Panc1 (cell line): ENCODE measurements at regions not wholly inside any gene's neighbourhood (a gene's known extent, or its start where the extent isn't known, plus 50 kb on each side); places are given as distances from the start of the nearest gene placed in this dataset.

Experiments
- ATAC-seq: fragments of 200-7000 bp; cut with Tn5 transposase; 2 replicates; pipeline ENCODE4 v1.9.1; 2020; ENCODE audit warnings: mild to moderate bottlenecking, moderate library complexity
- BruUV-seq: library from RNA; stranded (reverse); fragments of 400-500 nt; replicated peaks from 2 replicates; lab custom pipeline; 2021; lab: Mats Ljungman, UMichigan
- CTCF ChIA-PET: fragments of 300-600 bp; sonication (Branson Sonifier 250); formaldehyde crosslinking; loops from one replicate; lab custom pipeline; 2022; ENCODE audit warnings: antibody characterized with exemption; lab: Charles Lee
- POLR2A ChIA-PET: fragments of 300-600 bp; sonication (Branson Sonifier 250); formaldehyde crosslinking; loops from one replicate; lab custom pipeline; 2022; ENCODE audit warnings: antibody characterized with exemption; lab: Charles Lee
- DNase-seq: peaks from one replicate; pipeline ENCODE4 v3.0.0-alpha.2; 2010; ENCODE audit warnings: low read depth, low spot score
- H3K27ac ChIP-seq: 2 replicates; pipeline ENCODE4 v1.5.1; 2011; ENCODE audit warnings: mild to moderate bottlenecking, low read length, inconsistent platforms
- H3K27me3 ChIP-seq: fragments of 200-500 bp; sonication (Bioruptor generic); 2 replicates; pipeline ENCODE4 v1.6.0; 2014; ENCODE audit warnings: low read length, inconsistent platforms; ENCODE audit not compliant: control insufficient read depth, insufficient read depth
- H3K36me3 ChIP-seq: fragments of 200-500 bp; sonication (Bioruptor generic); 2 replicates; pipeline ENCODE4 v1.5.1; 2014; ENCODE audit warnings: inconsistent platforms, mild to moderate bottlenecking, low read length, moderate library complexity; ENCODE audit not compliant: control insufficient read depth, insufficient read depth
- H3K4me1 ChIP-seq: 2 replicates; pipeline ENCODE4 v1.5.1; 2011; ENCODE audit warnings: inconsistent platforms, mild to moderate bottlenecking, low read length, moderate library complexity; ENCODE audit not compliant: control insufficient read depth, insufficient read depth
- H3K4me3 ChIP-seq, 2 experiments: 2 replicates each; pipeline ENCODE4 v1.5.1; 2011 to 2012; ENCODE audit warnings: low read depth in 2 of 2, low read length in 2 of 2, mild to moderate bottlenecking in 2 of 2, inconsistent platforms in 1 of 2, moderate library complexity in 1 of 2
- H3K9me3 ChIP-seq: fragments of 200-500 bp; sonication (Bioruptor generic); 2 replicates; pipeline ENCODE4 v1.5.1; 2014; ENCODE audit warnings: low read depth, mild to moderate bottlenecking, inconsistent platforms, low read length, moderate library complexity; ENCODE audit not compliant: control insufficient read depth, insufficient read depth
- POLR2AphosphoS5 ChIP-seq: IDR thresholded peaks from 2 replicates; pipeline ENCODE4 v1.6.1; 2012; ENCODE audit warnings: mild to moderate bottlenecking, low read depth, low read length, moderate library complexity
- SIN3A ChIP-seq: IDR thresholded peaks from 2 replicates; pipeline ENCODE4 v1.6.1; 2012; ENCODE audit warnings: low read depth, mild to moderate bottlenecking, low read length, moderate library complexity, borderline replicate concordance; ENCODE audit not compliant: insufficient read depth
- TCF7L2 ChIP-seq: IDR thresholded peaks from 2 replicates; pipeline ENCODE4 v1.6.1; 2011; ENCODE audit warnings: mild to moderate bottlenecking, low read depth, low read length, inconsistent platforms
- in situ Hi-C: cut with HindIII; loops from 2 replicates; pipeline ENCODE4 v1.10.0; 2016; ENCODE audit warnings: low sequenced_read_pairs, low pct_unique_long_range_greater_than_20kb
- intact Hi-C: fragments of 100-400 bp; cut with micrococcal nuclease; formaldehyde crosslinking; loops from one replicate; pipeline ENCODE4 v1.10.0; 2022; ENCODE audit not compliant: unreplicated experiment
- TF ChIP-seq, protein P1 (sequence below), 2 experiments: IDR thresholded peaks; 2 replicates each; pipeline ENCODE4 v1.6.1; 2011 to 2012; ENCODE audit warnings: low read depth in 2 of 2, control low read depth in 1 of 2, low read length in 1 of 2, mild to moderate bottlenecking in 1 of 2, moderate library complexity in 1 of 2; ENCODE audit not compliant: insufficient read depth in 1 of 2
- TF ChIP-seq, protein P2 (sequence below): fragments of 450-650 bp; IDR thresholded peaks from 2 replicates; pipeline ENCODE4 v1.5.1; 2017; ENCODE audit warnings: mild to moderate bottlenecking

DNA sequence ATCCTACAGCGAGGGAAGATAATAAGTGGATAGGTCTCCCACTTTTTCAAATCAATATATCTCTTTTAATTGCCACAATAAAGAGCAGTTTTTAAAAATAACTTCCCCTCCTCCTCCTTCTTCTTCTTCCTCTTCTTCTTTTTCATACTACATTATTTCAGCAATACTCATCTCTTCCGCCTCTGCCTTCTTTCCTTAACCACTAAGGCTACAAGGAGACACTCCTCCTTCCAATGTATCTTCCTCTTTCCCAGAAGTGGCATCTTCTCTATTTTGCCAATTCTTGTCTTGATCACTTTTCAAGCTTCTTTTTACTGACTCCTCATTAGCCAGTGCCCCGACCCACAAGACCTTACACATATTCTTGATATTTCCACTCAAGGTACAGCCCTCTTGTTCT is 546.6 kb upstream of the CHAC2 start:
- DNase-seq = no peak
- ATAC-seq = no peak
- Histone ChIP-seq H3K9me3 (no peaks in the 10 kb centered on the region), H3K4me3 (no peak overlapping the region), H3K36me3 (no peaks in the 10 kb centered on the region), H3K27ac (no peak overlapping the region), H3K27me3 (no peaks in the 10 kb centered on the region), H3K4me1 (no peaks in the 10 kb centered on the region)
- in situ Hi-C loops (no loop called here), intact Hi-C loops (no loop called here)
- BruUV-seq = no TSS peak
- ChIA-PET POLR2A (no interaction called here), CTCF (no interaction called here)
- no peak for TF ChIP-seq TCF7L2
- TF ChIP-seq, protein P1, sequence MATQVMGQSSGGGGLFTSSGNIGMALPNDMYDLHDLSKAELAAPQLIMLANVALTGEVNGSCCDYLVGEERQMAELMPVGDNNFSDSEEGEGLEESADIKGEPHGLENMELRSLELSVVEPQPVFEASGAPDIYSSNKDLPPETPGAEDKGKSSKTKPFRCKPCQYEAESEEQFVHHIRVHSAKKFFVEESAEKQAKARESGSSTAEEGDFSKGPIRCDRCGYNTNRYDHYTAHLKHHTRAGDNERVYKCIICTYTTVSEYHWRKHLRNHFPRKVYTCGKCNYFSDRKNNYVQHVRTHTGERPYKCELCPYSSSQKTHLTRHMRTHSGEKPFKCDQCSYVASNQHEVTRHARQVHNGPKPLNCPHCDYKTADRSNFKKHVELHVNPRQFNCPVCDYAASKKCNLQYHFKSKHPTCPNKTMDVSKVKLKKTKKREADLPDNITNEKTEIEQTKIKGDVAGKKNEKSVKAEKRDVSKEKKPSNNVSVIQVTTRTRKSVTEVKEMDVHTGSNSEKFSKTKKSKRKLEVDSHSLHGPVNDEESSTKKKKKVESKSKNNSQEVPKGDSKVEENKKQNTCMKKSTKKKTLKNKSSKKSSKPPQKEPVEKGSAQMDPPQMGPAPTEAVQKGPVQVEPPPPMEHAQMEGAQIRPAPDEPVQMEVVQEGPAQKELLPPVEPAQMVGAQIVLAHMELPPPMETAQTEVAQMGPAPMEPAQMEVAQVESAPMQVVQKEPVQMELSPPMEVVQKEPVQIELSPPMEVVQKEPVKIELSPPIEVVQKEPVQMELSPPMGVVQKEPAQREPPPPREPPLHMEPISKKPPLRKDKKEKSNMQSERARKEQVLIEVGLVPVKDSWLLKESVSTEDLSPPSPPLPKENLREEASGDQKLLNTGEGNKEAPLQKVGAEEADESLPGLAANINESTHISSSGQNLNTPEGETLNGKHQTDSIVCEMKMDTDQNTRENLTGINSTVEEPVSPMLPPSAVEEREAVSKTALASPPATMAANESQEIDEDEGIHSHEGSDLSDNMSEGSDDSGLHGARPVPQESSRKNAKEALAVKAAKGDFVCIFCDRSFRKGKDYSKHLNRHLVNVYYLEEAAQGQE (IDR thresholded peaks at IDR 0.05; ENCODE audit: insufficient read depth in 1 of 2, low read depth in 2 of 2, low read length in 1 of 2) = no peak

DNA sequence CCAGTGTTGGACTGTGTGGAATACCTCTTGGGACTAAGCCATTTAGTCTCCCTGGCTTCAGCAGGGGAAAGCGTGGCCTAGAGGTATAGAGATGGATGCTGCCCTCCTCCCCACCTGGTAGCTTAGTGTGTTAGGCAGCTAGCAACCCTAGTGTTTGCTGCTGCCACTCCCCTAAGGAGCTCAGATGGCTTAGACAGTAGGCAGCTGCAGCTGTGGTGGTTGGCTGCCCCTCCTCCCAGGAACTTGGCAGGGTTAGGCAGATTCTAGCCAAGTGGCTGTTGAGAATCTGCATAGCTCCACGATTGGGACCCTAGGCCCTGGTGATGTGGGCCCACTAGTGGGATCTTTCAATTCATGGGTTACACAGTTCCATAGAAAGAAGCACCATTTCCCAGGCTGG is 550.4 kb upstream of the CHAC2 start:
- BruUV-seq = no TSS peak
- intact Hi-C loops = no loop called here
- TF ChIP-seq TCF7L2 = no peak
- TF ChIP-seq, protein P2, sequence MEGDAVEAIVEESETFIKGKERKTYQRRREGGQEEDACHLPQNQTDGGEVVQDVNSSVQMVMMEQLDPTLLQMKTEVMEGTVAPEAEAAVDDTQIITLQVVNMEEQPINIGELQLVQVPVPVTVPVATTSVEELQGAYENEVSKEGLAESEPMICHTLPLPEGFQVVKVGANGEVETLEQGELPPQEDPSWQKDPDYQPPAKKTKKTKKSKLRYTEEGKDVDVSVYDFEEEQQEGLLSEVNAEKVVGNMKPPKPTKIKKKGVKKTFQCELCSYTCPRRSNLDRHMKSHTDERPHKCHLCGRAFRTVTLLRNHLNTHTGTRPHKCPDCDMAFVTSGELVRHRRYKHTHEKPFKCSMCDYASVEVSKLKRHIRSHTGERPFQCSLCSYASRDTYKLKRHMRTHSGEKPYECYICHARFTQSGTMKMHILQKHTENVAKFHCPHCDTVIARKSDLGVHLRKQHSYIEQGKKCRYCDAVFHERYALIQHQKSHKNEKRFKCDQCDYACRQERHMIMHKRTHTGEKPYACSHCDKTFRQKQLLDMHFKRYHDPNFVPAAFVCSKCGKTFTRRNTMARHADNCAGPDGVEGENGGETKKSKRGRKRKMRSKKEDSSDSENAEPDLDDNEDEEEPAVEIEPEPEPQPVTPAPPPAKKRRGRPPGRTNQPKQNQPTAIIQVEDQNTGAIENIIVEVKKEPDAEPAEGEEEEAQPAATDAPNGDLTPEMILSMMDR = no peak
- no peak for TF ChIP-seq POLR2AphosphoS5
- TF ChIP-seq, protein P1 (IDR thresholded peaks at IDR 0.05; ENCODE audit: insufficient read depth in 1 of 2, low read depth in 2 of 2, low read length in 1 of 2) = no peak
- TF ChIP-seq SIN3A = no peak
- Histone ChIP-seq H3K36me3 (no peaks in the 10 kb centered on the region), H3K27me3 (no peaks in the 10 kb centered on the region), H3K9me3 (no peaks in the 10 kb centered on the region), H3K4me3 (no peak overlapping the region), H3K4me1 (no peaks in the 10 kb centered on the region), H3K27ac (no peak overlapping the region)
- POLR2A ChIA-PET = no interaction called here
- CTCF ChIA-PET = no interaction called here
- DNase-seq = no peak
- ATAC-seq = no peak
- in situ Hi-C loops = no loop called here
